ENCODE measurements at regions not wholly inside any gene's neighbourhood (a gene's known extent, or its start where the extent isn't known, plus 50 kb on each side); places are given as distances from the start of the nearest gene placed in this dataset.

- Histone ChIP-seq H3K4me1 (ENCODE audit: control insufficient read depth, insufficient read depth, low read length, poor library complexity, severe bottlenecking) (no peaks in the 10 kb centered on the region), H3K9me3 (ENCODE audit: control insufficient read depth, low read length) (no peaks in the 10 kb centered on the region), H3K36me3 (ENCODE audit: control insufficient read depth, insufficient read depth, low read length) (no peaks in the 10 kb centered on the region), H3K4me3 (ENCODE audit: insufficient read depth, low read depth, low read length, poor library complexity, severe bottlenecking) (no peak overlapping the region), H3K27me3 (replicated peaks; ENCODE audit: control insufficient read depth, insufficient read depth, low read length, poor library complexity, severe bottlenecking) (no peaks in the 10 kb centered on the region), H3K27ac (ENCODE audit: insufficient read depth, low read length, poor library complexity, severe bottlenecking) (no peak overlapping the region)
- no peak for DNase-seq
Measured at GRCh38 chr9:107064378-107064777, 201.4 kb downstream of the ZNF462 start.

GRCh38 chr9:107065549-107065948, 202.6 kb downstream of the ZNF462 start:
- Histone ChIP-seq H3K27me3 (replicated peaks; ENCODE audit: control insufficient read depth, insufficient read depth, low read length, poor library complexity, severe bottlenecking) (no peaks in the 10 kb centered on the region), H3K27ac (ENCODE audit: insufficient read depth, low read length, poor library complexity, severe bottlenecking) (no peak overlapping the region), H3K4me1 (ENCODE audit: control insufficient read depth, insufficient read depth, low read length, poor library complexity, severe bottlenecking) (no peaks in the 10 kb centered on the region), H3K36me3 (ENCODE audit: control insufficient read depth, insufficient read depth, low read length) (no peaks in the 10 kb centered on the region), H3K4me3 (ENCODE audit: insufficient read depth, low read depth, low read length, poor library complexity, severe bottlenecking) (no peak overlapping the region), H3K9me3 (ENCODE audit: control insufficient read depth, low read length) (no peaks in the 10 kb centered on the region)
- DNase-seq: no peak

GRCh38 chr9:107067739-107068416, 204.9 kb downstream of the ZNF462 start:
- no peaks in the 10 kb centered on the region for H3K27me3 ChIP-seq (replicated peaks; ENCODE audit: control insufficient read depth, insufficient read depth, low read length, poor library complexity, severe bottlenecking)
- no peaks in the 10 kb centered on the region for H3K9me3 ChIP-seq (ENCODE audit: control insufficient read depth, low read length)
- DNase-seq: no peak
- H3K4me3 ChIP-seq (ENCODE audit: insufficient read depth, low read depth, low read length, poor library complexity, severe bottlenecking): no peak overlapping the region
- H3K4me1 ChIP-seq (ENCODE audit: control insufficient read depth, insufficient read depth, low read length, poor library complexity, severe bottlenecking): no peaks in the 10 kb centered on the region
- H3K27ac ChIP-seq (ENCODE audit: insufficient read depth, low read length, poor library complexity, severe bottlenecking): no peak overlapping the region
- H3K36me3 ChIP-seq (ENCODE audit: control insufficient read depth, insufficient read depth, low read length): no peaks in the 10 kb centered on the region

- no peaks in the 10 kb centered on the region for H3K4me1 ChIP-seq (ENCODE audit: control insufficient read depth, insufficient read depth, low read length, poor library complexity, severe bottlenecking)
- H3K9me3 ChIP-seq (ENCODE audit: control insufficient read depth, low read length): no peaks in the 10 kb centered on the region
- no peaks in the 10 kb centered on the region for H3K27me3 ChIP-seq (replicated peaks; ENCODE audit: control insufficient read depth, insufficient read depth, low read length, poor library complexity, severe bottlenecking)
- no peak for DNase-seq
- no peaks in the 10 kb centered on the region for H3K36me3 ChIP-seq (ENCODE audit: control insufficient read depth, insufficient read depth, low read length)
- H3K4me3 ChIP-seq (ENCODE audit: insufficient read depth, low read depth, low read length, poor library complexity, severe bottlenecking): no peak overlapping the region
- no peak overlapping the region for H3K27ac ChIP-seq (ENCODE audit: insufficient read depth, low read length, poor library complexity, severe bottlenecking)
Measured at GRCh38 chr9:107068581-107068980, 205.6 kb downstream of the ZNF462 start.

- Histone ChIP-seq H3K36me3 (ENCODE audit: control insufficient read depth, insufficient read depth, low read length) (no peaks in the 10 kb centered on the region), H3K27ac (ENCODE audit: insufficient read depth, low read length, poor library complexity, severe bottlenecking) (no peak overlapping the region), H3K4me1 (ENCODE audit: control insufficient read depth, insufficient read depth, low read length, poor library complexity, severe bottlenecking) (no peaks in the 10 kb centered on the region), H3K9me3 (ENCODE audit: control insufficient read depth, low read length) (no peaks in the 10 kb centered on the region), H3K4me3 (ENCODE audit: insufficient read depth, low read depth, low read length, poor library complexity, severe bottlenecking) (no peak overlapping the region), H3K27me3 (replicated peaks; ENCODE audit: control insufficient read depth, insufficient read depth, low read length, poor library complexity, severe bottlenecking) (no peaks in the 10 kb centered on the region)
- no peak for DNase-seq
Measured at GRCh38 chr9:107070586-107070985, 207.6 kb downstream of the ZNF462 start.

- no peaks in the 10 kb centered on the region for H3K27me3 ChIP-seq (replicated peaks; ENCODE audit: control insufficient read depth, insufficient read depth, low read length, poor library complexity, severe bottlenecking)
- no peaks in the 10 kb centered on the region for H3K36me3 ChIP-seq (ENCODE audit: control insufficient read depth, insufficient read depth, low read length)
- H3K27ac ChIP-seq (ENCODE audit: insufficient read depth, low read length, poor library complexity, severe bottlenecking): no peak overlapping the region
- no peak for DNase-seq
- no peaks in the 10 kb centered on the region for H3K4me1 ChIP-seq (ENCODE audit: control insufficient read depth, insufficient read depth, low read length, poor library complexity, severe bottlenecking)
- H3K9me3 ChIP-seq (ENCODE audit: control insufficient read depth, low read length): no peaks in the 10 kb centered on the region
- H3K4me3 ChIP-seq (ENCODE audit: insufficient read depth, low read depth, low read length, poor library complexity, severe bottlenecking): no peak overlapping the region
Measured at GRCh38 chr9:107078061-107078460, 205.0 kb upstream of the RAD23B start.

- no peak for DNase-seq
- H3K36me3 ChIP-seq (ENCODE audit: control insufficient read depth, insufficient read depth, low read length): no peaks in the 10 kb centered on the region
- no peak overlapping the region for H3K4me3 ChIP-seq (ENCODE audit: insufficient read depth, low read depth, low read length, poor library complexity, severe bottlenecking)
- H3K27me3 ChIP-seq (replicated peaks; ENCODE audit: control insufficient read depth, insufficient read depth, low read length, poor library complexity, severe bottlenecking): no peaks in the 10 kb centered on the region
- H3K9me3 ChIP-seq (ENCODE audit: control insufficient read depth, low read length): no peaks in the 10 kb centered on the region
- H3K4me1 ChIP-seq (ENCODE audit: control insufficient read depth, insufficient read depth, low read length, poor library complexity, severe bottlenecking): no peaks in the 10 kb centered on the region
- no peak overlapping the region for H3K27ac ChIP-seq (ENCODE audit: insufficient read depth, low read length, poor library complexity, severe bottlenecking)
Measured at GRCh38 chr9:107079589-107079988, 203.5 kb upstream of the RAD23B start.

GRCh38 chr9:107080130-107080529, 202.9 kb upstream of the RAD23B start:
- no peaks in the 10 kb centered on the region for H3K36me3 ChIP-seq (ENCODE audit: control insufficient read depth, insufficient read depth, low read length)
- H3K9me3 ChIP-seq (ENCODE audit: control insufficient read depth, low read length): no peaks in the 10 kb centered on the region
- no peak overlapping the region for H3K27ac ChIP-seq (ENCODE audit: insufficient read depth, low read length, poor library complexity, severe bottlenecking)
- no peaks in the 10 kb centered on the region for H3K27me3 ChIP-seq (replicated peaks; ENCODE audit: control insufficient read depth, insufficient read depth, low read length, poor library complexity, severe bottlenecking)
- no peak overlapping the region for H3K4me3 ChIP-seq (ENCODE audit: insufficient read depth, low read depth, low read length, poor library complexity, severe bottlenecking)
- no peaks in the 10 kb centered on the region for H3K4me1 ChIP-seq (ENCODE audit: control insufficient read depth, insufficient read depth, low read length, poor library complexity, severe bottlenecking)
- DNase-seq: no peak

- Histone ChIP-seq H3K9me3 (ENCODE audit: control insufficient read depth, low read length) (no peaks in the 10 kb centered on the region), H3K4me3 (ENCODE audit: insufficient read depth, low read depth, low read length, poor library complexity, severe bottlenecking) (no peak overlapping the region), H3K36me3 (ENCODE audit: control insufficient read depth, insufficient read depth, low read length) (no peaks in the 10 kb centered on the region), H3K27me3 (replicated peaks; ENCODE audit: control insufficient read depth, insufficient read depth, low read length, poor library complexity, severe bottlenecking) (no peaks in the 10 kb centered on the region), H3K4me1 (ENCODE audit: control insufficient read depth, insufficient read depth, low read length, poor library complexity, severe bottlenecking) (no peaks in the 10 kb centered on the region), H3K27ac (ENCODE audit: insufficient read depth, low read length, poor library complexity, severe bottlenecking) (no peak overlapping the region)
- no peak for DNase-seq
Measured at GRCh38 chr9:107086460-107086859, 196.6 kb upstream of the RAD23B start.

- H3K27ac ChIP-seq (ENCODE audit: insufficient read depth, low read length, poor library complexity, severe bottlenecking): no peak overlapping the region
- H3K4me3 ChIP-seq (ENCODE audit: insufficient read depth, low read depth, low read length, poor library complexity, severe bottlenecking): no peak overlapping the region
- no peaks in the 10 kb centered on the region for H3K4me1 ChIP-seq (ENCODE audit: control insufficient read depth, insufficient read depth, low read length, poor library complexity, severe bottlenecking)
- H3K9me3 ChIP-seq (ENCODE audit: control insufficient read depth, low read length): no peaks in the 10 kb centered on the region
- H3K27me3 ChIP-seq (replicated peaks; ENCODE audit: control insufficient read depth, insufficient read depth, low read length, poor library complexity, severe bottlenecking): no peaks in the 10 kb centered on the region
- no peak for DNase-seq
- no peaks in the 10 kb centered on the region for H3K36me3 ChIP-seq (ENCODE audit: control insufficient read depth, insufficient read depth, low read length)
Measured at GRCh38 chr9:107087222-107087621, 195.9 kb upstream of the RAD23B start.

Measured in effector memory CD4-positive, alpha-beta T cell (primary cell).